Activated CD4-positive, alpha-beta T cell treated with anti-CD3 and anti-CD28 coated beads for 36 hours (primary cell): ENCODE measurements at regions not wholly inside any gene's neighbourhood (a gene's known extent, or its start where the extent isn't known, plus 50 kb on each side); places are given as distances from the start of the nearest gene placed in this dataset.
"Not testable (repeated sequence)": the region's sequence is repeated elsewhere in the genome, so short reads cannot be mapped to it uniquely, and the experiment has no call there.

Experiments
- ATAC-seq: fragments of 200-7000 bp; cut with Tn5 transposase; one replicate; pipeline ENCODE4 v1.10.0; 2021; ENCODE audit warnings: mild to moderate bottlenecking, moderate library complexity
- CTCF ChIA-PET: fragments of 350-600 bp; sonication (Branson Sonifier 250); formaldehyde crosslinking; loops from one replicate; lab custom pipeline; 2021; ENCODE audit warnings: antibody characterized with exemption; lab: Charles Lee
- POLR2A ChIA-PET: fragments of 350-600 bp; sonication (Branson Sonifier 250); formaldehyde crosslinking; loops from one replicate; lab custom pipeline; 2021; ENCODE audit warnings: antibody characterized with exemption, inconsistent platforms; lab: Charles Lee
- DNase-seq: peaks from one replicate; pipeline ENCODE4 v3.0.0-alpha.2; 2020
- H3K27ac Mint-ChIP-seq: one replicate; pipeline ENCODE4 v1.8.0; 2021; ENCODE audit warnings: mixed read lengths
- H3K27me3 Mint-ChIP-seq: one replicate; pipeline ENCODE4 v1.8.0; 2021; ENCODE audit warnings: mixed read lengths
- H3K36me3 Mint-ChIP-seq: one replicate; pipeline ENCODE4 v1.8.0; 2021; ENCODE audit warnings: low read depth, mixed read lengths
- H3K4me1 Mint-ChIP-seq: one replicate; pipeline ENCODE4 v1.8.0; 2021; ENCODE audit warnings: mixed read lengths
- H3K4me3 Mint-ChIP-seq: one replicate; pipeline ENCODE4 v1.8.0; 2021; ENCODE audit warnings: mild to moderate bottlenecking, moderate library complexity, mixed read lengths
- H3K9me3 Mint-ChIP-seq: one replicate; pipeline ENCODE4 v1.8.0; 2021; ENCODE audit warnings: low read depth, mixed read lengths
- intact Hi-C, 2 experiments: fragments of 100-400 bp; cut with DNase I in 1 of 2; cut with micrococcal nuclease in 1 of 2; formaldehyde crosslinking; loops; one replicate each; pipeline versions ENCODE4 v1.14.2 to v1.15.1; 2022 to 2024; cut with DNase I, micrococcal nuclease

GRCh38 chr1:203411431-203411830 lies 60.5 kb upstream of the FMOD start:
- H3K36me3 Mint-ChIP-seq, H3K27ac Mint-ChIP-seq, ATAC-seq, H3K9me3 Mint-ChIP-seq, DNase-seq, H3K4me1 Mint-ChIP-seq, intact Hi-C loops, H3K4me3 Mint-ChIP-seq: not testable (repeated sequence)
- ChIA-PET POLR2A (interaction anchor here (0.6 kb wide), 1 partner anchor 816 kb away, joined by 3 read pairs; no protein-coding TSS in a partner anchor), CTCF (interaction anchor here (1.0 to 1.6 kb wide), 2 partner anchors 71 to 144 kb away, joined by 3 to 4 read pairs; no protein-coding TSS in a partner anchor)
- H3K27me3 Mint-ChIP-seq = peaks cover 26% of the 10 kb centered on the region

GRCh38 chr1:203419558-203419957 lies 56.0 kb upstream of the PRELP start:
- intact Hi-C loops = no loop called here

GRCh38 chr1:203420263-203420662 lies 55.3 kb upstream of the PRELP start:
- H3K4me3 Mint-ChIP-seq = no peak overlapping the region
- H3K27me3 Mint-ChIP-seq = peaks cover 6% of the 10 kb centered on the region
- CTCF ChIA-PET = interaction anchor here (0.6 kb wide), 1 partner anchor 322 kb away, joined by 3 read pairs; no protein-coding TSS in a partner anchor
- DNase-seq (no peak), ATAC-seq (no peak)
- H3K9me3 Mint-ChIP-seq = peaks cover 4% of the 10 kb centered on the region
- POLR2A ChIA-PET = no interaction called here
- intact Hi-C loops = no loop called here
- H3K36me3 Mint-ChIP-seq = no peaks in the 10 kb centered on the region
- no peak overlapping the region for H3K27ac Mint-ChIP-seq
- no peaks in the 10 kb centered on the region for H3K4me1 Mint-ChIP-seq

More at GRCh38 chr1:203419558-203419957, 56.0 kb upstream of the PRELP start:
- POLR2A ChIA-PET = no interaction called here
- Mint-ChIP-seq H3K4me3 (no peak overlapping the region), H3K27ac (no peak overlapping the region), H3K4me1 (no peaks in the 10 kb centered on the region), H3K27me3 (peaks cover 2% of the 10 kb centered on the region), H3K9me3 (peaks cover 4% of the 10 kb centered on the region), H3K36me3 (no peaks in the 10 kb centered on the region)
- CTCF ChIA-PET = interaction anchor here (1.2 kb wide), 1 partner anchor 155 kb away, joined by 3 read pairs; no protein-coding TSS in a partner anchor
- ATAC-seq = no peak
- no peak for DNase-seq

- DNase-seq = no peak
- no peak overlapping the region for H3K4me3 Mint-ChIP-seq
- ChIA-PET CTCF (no interaction called here), POLR2A (no interaction called here)
- H3K9me3 Mint-ChIP-seq = peaks cover 4% of the 10 kb centered on the region
- no peak overlapping the region for H3K27ac Mint-ChIP-seq
- ATAC-seq = no peak
- no peaks in the 10 kb centered on the region for H3K36me3 Mint-ChIP-seq
- H3K4me1 Mint-ChIP-seq = no peaks in the 10 kb centered on the region
- intact Hi-C loops = no loop called here
- peaks cover 6% of the 10 kb centered on the region for H3K27me3 Mint-ChIP-seq
Measured at GRCh38 chr1:203421246-203421645, 54.4 kb upstream of the PRELP start.

- POLR2A ChIA-PET = no interaction called here
- ATAC-seq = no peak
- no peak overlapping the region for H3K4me3 Mint-ChIP-seq
- H3K27ac Mint-ChIP-seq = no peak overlapping the region
- no peaks in the 10 kb centered on the region for H3K4me1 Mint-ChIP-seq
- H3K36me3 Mint-ChIP-seq = no peaks in the 10 kb centered on the region
- CTCF ChIA-PET = interaction anchor here (1.1 kb wide), 1 partner anchor 23 kb away, joined by 3 read pairs; no protein-coding TSS in a partner anchor
- DNase-seq = no peak
- peaks cover 9% of the 10 kb centered on the region for H3K27me3 Mint-ChIP-seq
- intact Hi-C loops = no loop called here
- H3K9me3 Mint-ChIP-seq = no peaks in the 10 kb centered on the region
Measured at GRCh38 chr1:203422116-203422515, 53.5 kb upstream of the PRELP start.

- POLR2A ChIA-PET = no interaction called here
- H3K4me3 Mint-ChIP-seq = no peak overlapping the region
- no peaks in the 10 kb centered on the region for H3K9me3 Mint-ChIP-seq
- H3K27me3 Mint-ChIP-seq = peaks cover 11% of the 10 kb centered on the region
- H3K4me1 Mint-ChIP-seq = no peaks in the 10 kb centered on the region
- H3K36me3 Mint-ChIP-seq = no peaks in the 10 kb centered on the region
- CTCF ChIA-PET = interaction anchor here (1.1 kb wide), 1 partner anchor 23 kb away, joined by 3 read pairs; no protein-coding TSS in a partner anchor
- DNase-seq (no peak), ATAC-seq (no peak)
- intact Hi-C loops = no loop called here
- H3K27ac Mint-ChIP-seq = no peak overlapping the region
Measured at GRCh38 chr1:203422656-203423055, 53.0 kb upstream of the PRELP start.

- ATAC-seq (no peak), DNase-seq (no peak)
- Mint-ChIP-seq H3K4me1 (no peaks in the 10 kb centered on the region), H3K27ac (no peak overlapping the region), H3K27me3 (peaks cover 16% of the 10 kb centered on the region), H3K9me3 (no peaks in the 10 kb centered on the region), H3K36me3 (no peaks in the 10 kb centered on the region), H3K4me3 (no peak overlapping the region)
- intact Hi-C loops = no loop called here
- ChIA-PET CTCF (interaction anchor here (0.9 kb wide), 1 partner anchor 12 kb away, joined by 3 read pairs; no protein-coding TSS in a partner anchor), POLR2A (no interaction called here)
Measured at GRCh38 chr1:203424285-203424684, 51.3 kb upstream of the PRELP start.

GRCh38 chr1:203424861-203425662 lies 50.5 kb upstream of the PRELP start:
- H3K4me3 Mint-ChIP-seq = no peak overlapping the region
- ChIA-PET CTCF (interaction anchor here (0.5 to 1.0 kb wide), 4 partner anchors 13 to 252 kb away, joined by 3 to 5 read pairs (median 3); no protein-coding TSS in a partner anchor), POLR2A (interaction anchor here (0.5 kb wide), 1 partner anchor 146 kb away, joined by 3 read pairs; no protein-coding TSS in a partner anchor)
- intact Hi-C loops = no loop called here
- DNase-seq = no peak
- H3K4me1 Mint-ChIP-seq = no peaks in the 10 kb centered on the region
- no peak for ATAC-seq
- H3K27ac Mint-ChIP-seq = no peak overlapping the region
- no peaks in the 10 kb centered on the region for H3K9me3 Mint-ChIP-seq
- H3K27me3 Mint-ChIP-seq = peaks cover 20% of the 10 kb centered on the region
- no peaks in the 10 kb centered on the region for H3K36me3 Mint-ChIP-seq

GRCh38 chr1:203425663-203425975 lies 50.0 kb upstream of the PRELP start:
- no peaks in the 10 kb centered on the region for H3K36me3 Mint-ChIP-seq
- ATAC-seq (no peak), DNase-seq (no peak)
- H3K4me1 Mint-ChIP-seq = no peaks in the 10 kb centered on the region
- POLR2A ChIA-PET = no interaction called here
- no peak overlapping the region for H3K27ac Mint-ChIP-seq
- CTCF ChIA-PET = interaction anchor here (0.5 to 1.0 kb wide), 3 partner anchors 53 to 253 kb away, joined by 3 to 5 read pairs (median 3); no protein-coding TSS in a partner anchor
- H3K27me3 Mint-ChIP-seq = peaks cover 20% of the 10 kb centered on the region
- intact Hi-C loops = no loop called here
- H3K9me3 Mint-ChIP-seq = no peaks in the 10 kb centered on the region
- no peak overlapping the region for H3K4me3 Mint-ChIP-seq
